ENCODE measurements at regions not wholly inside any gene's neighbourhood (a gene's known extent, or its start where the extent isn't known, plus 50 kb on each side); places are given as distances from the start of the nearest gene placed in this dataset.

DNA sequence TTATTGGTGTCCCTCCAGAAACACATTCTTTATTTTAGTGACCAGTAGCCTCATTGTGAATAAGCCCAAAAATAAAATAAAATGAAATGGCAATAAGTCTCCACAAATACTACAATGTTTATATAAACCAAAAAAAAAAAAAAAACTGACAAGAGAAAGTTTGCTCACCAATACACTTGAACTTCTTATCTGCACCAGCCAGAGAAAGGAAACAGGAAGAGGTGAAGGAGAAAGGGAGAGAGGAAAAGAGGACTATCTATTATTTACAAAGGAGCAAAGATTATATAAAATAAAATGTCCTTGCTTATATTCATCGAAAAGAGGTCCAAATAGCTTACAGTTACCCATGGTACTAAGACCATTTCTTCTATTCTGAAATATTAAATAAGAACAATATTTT is 176.4 kb upstream of the CCNG1 start:
- TF ChIP-seq EZH2 (IDR thresholded peaks at IDR 0.05; ENCODE audit: borderline replicate concordance, low read depth, low read length, severe bottlenecking): no peak
- TF ChIP-seq, protein P1, sequence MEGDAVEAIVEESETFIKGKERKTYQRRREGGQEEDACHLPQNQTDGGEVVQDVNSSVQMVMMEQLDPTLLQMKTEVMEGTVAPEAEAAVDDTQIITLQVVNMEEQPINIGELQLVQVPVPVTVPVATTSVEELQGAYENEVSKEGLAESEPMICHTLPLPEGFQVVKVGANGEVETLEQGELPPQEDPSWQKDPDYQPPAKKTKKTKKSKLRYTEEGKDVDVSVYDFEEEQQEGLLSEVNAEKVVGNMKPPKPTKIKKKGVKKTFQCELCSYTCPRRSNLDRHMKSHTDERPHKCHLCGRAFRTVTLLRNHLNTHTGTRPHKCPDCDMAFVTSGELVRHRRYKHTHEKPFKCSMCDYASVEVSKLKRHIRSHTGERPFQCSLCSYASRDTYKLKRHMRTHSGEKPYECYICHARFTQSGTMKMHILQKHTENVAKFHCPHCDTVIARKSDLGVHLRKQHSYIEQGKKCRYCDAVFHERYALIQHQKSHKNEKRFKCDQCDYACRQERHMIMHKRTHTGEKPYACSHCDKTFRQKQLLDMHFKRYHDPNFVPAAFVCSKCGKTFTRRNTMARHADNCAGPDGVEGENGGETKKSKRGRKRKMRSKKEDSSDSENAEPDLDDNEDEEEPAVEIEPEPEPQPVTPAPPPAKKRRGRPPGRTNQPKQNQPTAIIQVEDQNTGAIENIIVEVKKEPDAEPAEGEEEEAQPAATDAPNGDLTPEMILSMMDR (IDR thresholded peaks at IDR 0.05; ENCODE audit: borderline replicate concordance, extremely low read depth, low read length, poor library complexity, severe bottlenecking): no peak

All from DND-41 (cell line).